HG03066 (cell line): ENCODE measurements at regions not wholly inside any gene's neighbourhood (a gene's known extent, or its start where the extent isn't known, plus 50 kb on each side); places are given as distances from the start of the nearest gene placed in this dataset.
"Not testable (repeated sequence)": the region's sequence is repeated elsewhere in the genome, so short reads cannot be mapped to it uniquely, and the experiment has no call there.

Source experiments
- ATAC-seq: cut with Tn5 transposase; IDR thresholded peaks from one replicate; pipeline ENCODE4 v1.9.1; 2021; ENCODE audit warnings: low read depth; ENCODE audit not compliant: unreplicated experiment

DNA sequence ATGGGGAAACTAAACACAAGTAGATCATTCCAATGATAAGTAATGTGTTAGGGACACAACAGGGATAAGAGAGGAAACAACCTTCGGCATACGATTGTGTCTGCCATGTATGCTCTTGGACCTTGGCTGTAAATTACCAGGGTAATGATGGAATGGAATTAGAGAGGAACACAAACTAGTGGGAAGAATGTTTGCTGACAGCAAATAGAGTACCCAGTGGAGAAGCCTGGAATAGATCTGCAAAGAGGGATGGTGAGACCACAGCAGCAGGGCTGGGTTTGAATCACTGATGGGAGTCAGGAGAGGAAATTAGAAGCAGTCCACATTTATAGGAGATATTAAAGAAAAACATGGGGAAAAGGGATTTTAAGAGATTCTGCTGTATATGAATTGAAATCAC is 172.8 kb downstream of the LRIG3 start:
- ATAC-seq, result no peak

GRCh38 chr12:58750484-58750883 is 169.8 kb downstream of the LRIG3 start:
- ATAC-seq, result no peak

DNA sequence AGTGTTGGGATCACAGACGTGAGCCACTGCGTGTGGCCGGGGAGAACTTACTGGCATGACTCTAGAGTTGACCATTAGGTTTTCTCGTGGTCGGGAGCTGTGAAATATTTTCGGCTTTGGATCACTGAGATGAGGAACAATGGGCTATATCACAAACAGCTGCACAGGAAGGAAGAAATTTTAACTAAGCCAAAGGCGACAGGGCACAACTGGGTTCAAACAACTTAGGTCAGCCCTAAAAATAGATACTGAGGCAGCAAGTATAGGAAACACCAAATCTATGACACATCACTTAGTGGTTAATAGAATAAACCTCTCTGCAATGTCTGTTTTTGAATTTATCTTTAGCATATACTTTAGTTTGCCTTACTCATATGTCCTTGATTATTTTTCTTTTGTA is 162.9 kb downstream of the LRIG3 start:
- no peak for ATAC-seq

GRCh38 chr12:58759745-58760144 is 160.6 kb downstream of the LRIG3 start:
- ATAC-seq, result not testable (repeated sequence)

DNA sequence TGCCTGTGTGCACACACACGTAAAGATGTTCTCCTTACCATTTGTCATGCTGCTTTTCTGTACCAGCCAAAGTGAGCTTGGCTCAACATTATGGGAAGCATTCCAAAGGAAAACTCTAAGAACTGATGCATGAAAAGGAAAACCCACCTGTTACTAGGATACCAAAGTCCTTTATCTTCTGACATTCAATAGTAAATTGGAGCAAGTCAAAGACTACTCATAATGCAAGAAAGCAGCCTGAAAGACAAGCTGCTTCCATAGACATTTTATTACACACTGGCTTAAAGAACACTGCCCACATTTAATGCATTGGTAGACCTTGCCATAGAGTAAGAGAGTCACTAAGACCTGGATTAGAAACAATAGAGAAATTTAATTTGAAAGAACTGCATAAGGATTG is 159.0 kb downstream of the LRIG3 start:
- ATAC-seq, result no peak

DNA sequence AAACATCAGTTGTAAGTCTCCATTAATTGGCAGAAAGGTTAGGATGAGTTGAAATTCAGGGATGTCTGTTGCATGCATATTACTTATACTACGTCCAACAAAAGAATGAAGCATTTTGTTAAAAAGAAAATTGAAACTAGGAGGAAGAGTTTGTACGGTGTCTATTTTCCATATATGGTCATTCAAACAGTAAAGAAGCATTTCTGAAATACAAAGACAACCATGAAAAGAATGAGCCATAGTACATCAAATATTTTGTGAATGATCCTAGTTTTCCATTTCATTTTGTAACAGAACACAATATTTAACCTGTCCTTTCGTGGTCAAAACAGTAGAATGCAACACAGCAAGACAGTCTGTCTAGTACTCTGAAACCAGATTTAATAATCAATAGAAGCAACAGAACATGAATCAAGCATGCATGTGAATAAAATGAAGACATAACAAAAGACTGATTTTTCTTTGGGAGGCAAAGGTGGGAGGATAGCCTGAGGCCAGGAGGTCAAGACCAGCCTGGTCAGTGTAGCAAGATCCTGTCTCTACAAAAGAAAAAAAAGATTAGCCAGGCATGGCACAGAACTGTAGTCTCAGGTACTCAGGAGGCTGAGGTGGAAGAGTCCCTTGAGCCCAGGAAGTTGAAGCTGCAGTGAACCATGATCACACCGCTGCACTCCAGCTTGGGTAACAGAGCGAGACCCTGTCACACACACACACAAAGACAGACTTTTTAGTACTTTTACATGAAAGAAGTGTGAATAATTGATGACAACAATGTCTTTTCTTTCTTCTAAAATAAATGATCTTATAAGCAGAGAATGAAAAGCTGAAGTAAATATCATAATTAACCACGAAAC is 156.0 kb downstream of the LRIG3 start:
- no peak for ATAC-seq

- ATAC-seq, result no peak
Observed at GRCh38 chr12:58765076-58765475, 155.2 kb downstream of the LRIG3 start.

GRCh38 chr12:58765653-58766512 is 154.4 kb downstream of the LRIG3 start:
- no peak for ATAC-seq

GRCh38 chr12:58766513-58766870 is 153.8 kb downstream of the LRIG3 start:
- ATAC-seq, result no peak

DNA sequence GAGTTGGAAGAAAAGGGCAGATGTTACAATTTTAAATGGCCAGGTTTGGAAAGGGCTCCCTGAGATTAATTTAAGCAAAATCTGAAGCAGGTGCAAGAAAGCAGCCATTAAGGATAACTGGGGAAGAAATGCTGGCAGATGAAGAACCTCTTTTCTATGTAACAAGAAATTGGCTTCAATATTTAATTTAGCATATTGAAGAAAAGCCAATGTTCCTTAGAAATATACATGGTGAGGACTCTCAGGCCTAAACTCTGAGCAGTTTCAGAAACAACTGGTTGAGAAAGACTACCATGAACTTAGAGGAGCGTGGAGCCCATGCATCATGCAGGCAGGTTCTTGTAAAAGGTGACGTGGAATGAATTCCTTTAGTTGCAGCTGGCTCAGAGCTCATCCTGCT is 152.8 kb downstream of the LRIG3 start:
- no peak for ATAC-seq

DNA sequence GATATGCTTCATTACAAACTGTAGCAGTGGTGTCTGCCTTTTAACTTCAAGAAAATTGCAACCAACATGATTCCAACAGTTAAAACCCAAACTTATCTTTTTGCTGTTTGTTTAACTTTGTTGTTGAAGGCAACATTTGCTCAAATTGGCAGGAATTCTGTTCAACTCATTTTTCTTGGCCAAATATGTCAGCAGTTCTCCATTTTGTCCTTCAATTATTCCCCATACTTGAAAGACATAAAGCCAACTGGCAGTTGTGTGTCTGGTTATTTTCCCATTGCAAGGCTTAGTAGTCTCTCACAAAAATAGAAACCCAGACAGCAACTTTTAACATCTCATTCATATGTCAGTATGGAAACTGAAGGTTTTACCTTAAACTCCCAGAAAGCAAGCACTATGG is 146.3 kb downstream of the LRIG3 start:
- no peak for ATAC-seq

DNA sequence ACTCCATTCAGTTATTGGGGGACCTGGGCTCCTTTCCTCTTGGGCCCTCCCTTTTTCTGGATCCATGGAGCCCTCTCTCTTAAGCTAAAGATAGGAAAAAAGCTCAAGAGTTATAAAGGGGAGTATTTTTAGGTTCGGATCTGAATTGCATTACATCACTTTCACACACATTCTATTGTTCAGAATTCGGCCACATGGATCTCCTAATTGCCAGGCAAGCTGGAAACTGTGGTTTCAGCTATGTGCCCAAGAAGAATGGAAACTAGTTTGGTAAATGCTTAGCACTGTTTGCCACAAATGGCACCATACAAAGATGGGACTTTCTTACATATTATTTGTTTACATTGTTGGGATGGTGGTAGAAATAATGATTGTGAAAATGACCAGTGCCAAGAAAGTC is 145.6 kb downstream of the LRIG3 start:
- no peak for ATAC-seq

DNA sequence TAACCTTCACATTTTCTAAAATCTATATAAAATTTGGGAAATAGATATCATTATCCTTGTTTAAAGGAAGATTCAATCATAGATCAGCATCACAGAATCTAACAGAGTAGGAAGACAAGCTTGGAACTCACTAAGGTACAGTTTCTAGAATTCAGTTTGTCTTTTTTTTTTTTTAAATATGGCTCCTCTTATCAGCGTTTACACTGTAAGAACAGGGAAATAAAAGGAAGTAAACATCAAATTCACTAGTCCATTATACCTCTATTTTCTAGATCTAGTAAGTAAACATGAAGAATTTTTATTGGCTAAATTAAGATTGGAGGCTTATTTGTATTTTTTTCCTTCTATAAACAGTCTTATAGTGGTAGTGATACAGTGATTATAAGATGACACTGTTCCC is 144.9 kb downstream of the LRIG3 start:
- no peak for ATAC-seq

GRCh38 chr12:58776144-58776543 is 144.2 kb downstream of the LRIG3 start:
- no peak for ATAC-seq

GRCh38 chr12:58777815-58778214 is 142.5 kb downstream of the LRIG3 start:
- ATAC-seq, result no peak

DNA sequence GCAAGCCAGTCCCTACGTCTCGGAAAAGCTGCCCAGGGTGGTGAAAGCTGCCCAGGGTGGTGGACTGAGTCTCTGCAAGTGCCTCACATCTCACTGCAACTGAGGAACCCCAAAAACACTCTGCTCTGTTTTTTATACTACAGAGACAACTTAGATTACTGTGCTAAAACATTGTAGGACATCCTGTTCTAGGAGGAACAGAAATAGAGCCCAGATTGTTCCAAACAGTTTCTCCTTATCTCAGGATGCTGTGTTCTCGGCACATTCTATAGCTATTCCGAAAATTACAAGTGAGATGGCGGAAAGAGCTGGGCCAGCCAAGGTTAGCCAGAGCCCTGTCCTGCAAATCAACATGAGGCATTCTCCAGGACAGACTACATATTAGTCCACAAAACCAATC is 138.7 kb downstream of the LRIG3 start:
- no peak for ATAC-seq

GRCh38 chr12:58787021-58787760 is 133.1 kb downstream of the LRIG3 start:
- no peak for ATAC-seq

DNA sequence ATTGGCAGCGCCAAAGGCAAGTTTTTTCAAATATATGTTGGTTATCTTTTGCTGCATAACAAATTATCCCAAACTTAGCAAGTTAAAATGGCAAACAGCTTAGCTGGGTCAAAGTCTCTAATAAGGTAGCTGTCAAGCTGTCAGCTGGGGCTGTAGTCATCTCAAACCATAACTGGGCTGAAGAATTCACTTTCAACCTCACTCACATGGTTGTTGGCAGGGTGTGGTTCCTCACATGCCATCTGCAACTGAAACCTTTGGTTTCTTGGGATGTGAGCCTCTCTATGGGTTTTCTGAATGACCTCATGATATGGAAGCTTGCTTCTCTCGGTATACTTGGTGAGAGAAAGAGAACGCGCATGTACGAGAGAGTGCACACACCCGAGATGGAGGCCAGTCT is 125.4 kb downstream of the LRIG3 start:
- ATAC-seq, result no peak

- no peak for ATAC-seq
Observed at GRCh38 chr12:58795825-58796224, 124.5 kb downstream of the LRIG3 start.

DNA sequence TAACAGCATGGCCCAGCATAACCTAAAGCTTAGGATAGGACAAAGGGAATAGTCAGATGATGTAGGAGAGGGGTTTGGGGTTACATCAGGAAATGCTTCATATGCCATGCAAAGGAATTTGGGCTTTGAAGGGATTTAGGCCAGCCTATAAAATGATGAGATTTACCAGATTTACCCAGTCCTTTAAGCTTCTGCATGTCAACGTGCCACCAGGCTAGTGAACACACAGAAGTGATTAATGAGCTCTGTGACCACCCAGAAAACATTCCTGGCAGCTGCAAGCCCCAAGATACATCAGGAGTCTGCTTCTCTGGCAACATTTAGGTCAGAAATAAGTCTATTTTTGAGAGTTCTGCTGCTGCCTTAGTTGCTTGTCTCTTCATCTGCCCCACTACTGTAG is 118.3 kb downstream of the LRIG3 start:
- no peak for ATAC-seq

DNA sequence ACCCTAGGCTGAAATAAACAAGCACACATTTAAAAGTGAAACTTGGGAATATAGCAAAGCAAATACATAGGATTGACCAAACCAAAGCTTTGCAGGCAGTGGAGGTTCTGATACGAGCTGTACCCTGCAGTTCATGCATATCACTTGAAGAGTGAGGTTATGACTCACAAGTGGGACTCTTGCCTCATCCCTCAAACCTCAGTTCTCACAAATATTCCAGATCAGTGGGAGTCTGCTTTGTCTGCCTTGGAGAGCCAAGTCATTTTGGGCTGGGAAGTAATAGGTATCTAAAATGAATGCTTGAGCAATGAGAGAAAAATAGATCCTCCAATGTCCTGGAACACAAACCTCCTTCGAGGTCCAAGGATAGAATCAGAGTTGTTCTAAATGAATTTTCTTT is 116.4 kb downstream of the LRIG3 start:
- no peak for ATAC-seq
